HG03521 (cell line): ENCODE measurements at regions not wholly inside any gene's neighbourhood (a gene's known extent, or its start where the extent isn't known, plus 50 kb on each side); places are given as distances from the start of the nearest gene placed in this dataset.
"Not testable (repeated sequence)": the region's sequence is repeated elsewhere in the genome, so short reads cannot be mapped to it uniquely, and the experiment has no call there.

Experiments used
- ATAC-seq: cut with Tn5 transposase; IDR thresholded peaks from one replicate; pipeline ENCODE4 v1.9.1; 2021; ENCODE audit warnings: mild to moderate bottlenecking, moderate library complexity; ENCODE audit not compliant: unreplicated experiment

- ATAC-seq, result no peak
Measured at GRCh38 chr5:12615141-12615820, 711.0 kb upstream of the CTNND2 start.

- no peak for ATAC-seq
Measured at GRCh38 chr5:12614608-12615007, 710.4 kb upstream of the CTNND2 start.

GRCh38 chr5:12611132-12611531, 706.9 kb upstream of the CTNND2 start:
- no peak for ATAC-seq

- ATAC-seq, result not testable (repeated sequence)
Measured at GRCh38 chr5:12607817-12608216, 703.6 kb upstream of the CTNND2 start.

GRCh38 chr5:12592228-12592627, 688.0 kb upstream of the CTNND2 start:
- ATAC-seq, result no peak

- ATAC-seq, result no peak
Measured at GRCh38 chr5:12586406-12586805, 682.2 kb upstream of the CTNND2 start.

GRCh38 chr5:12578803-12579202, 674.6 kb upstream of the CTNND2 start:
- ATAC-seq, result not testable (repeated sequence)

- not testable (repeated sequence) for ATAC-seq
Measured at GRCh38 chr5:12576953-12577352, 672.7 kb upstream of the CTNND2 start.

GRCh38 chr5:12574298-12575093, 670.2 kb upstream of the CTNND2 start:
- not testable (repeated sequence) for ATAC-seq

- not testable (repeated sequence) for ATAC-seq
Measured at GRCh38 chr5:12573916-12574297, 669.7 kb upstream of the CTNND2 start.

- ATAC-seq, result no peak
Measured at GRCh38 chr5:12570688-12571087, 666.4 kb upstream of the CTNND2 start.

GRCh38 chr5:12566441-12566840, 662.2 kb upstream of the CTNND2 start:
- no peak for ATAC-seq

- ATAC-seq, result no peak
Measured at GRCh38 chr5:12557012-12557411, 652.8 kb upstream of the CTNND2 start.

- ATAC-seq, result no peak
Measured at GRCh38 chr5:12526113-12526512, 621.9 kb upstream of the CTNND2 start.

- ATAC-seq, result no peak
Measured at GRCh38 chr5:12522116-12522515, 617.9 kb upstream of the CTNND2 start.

- ATAC-seq, result not testable (repeated sequence)
Measured at GRCh38 chr5:12504983-12505382, 600.7 kb upstream of the CTNND2 start.

GRCh38 chr5:12488161-12488560, 583.9 kb upstream of the CTNND2 start:
- ATAC-seq, result no peak

- ATAC-seq, result no peak
Measured at GRCh38 chr5:12480487-12480886, 576.2 kb upstream of the CTNND2 start.

GRCh38 chr5:12477554-12477953, 573.3 kb upstream of the CTNND2 start:
- ATAC-seq, result no peak

GRCh38 chr5:12467799-12468198, 563.6 kb upstream of the CTNND2 start:
- no peak for ATAC-seq

- ATAC-seq, result no peak
Measured at GRCh38 chr5:12460493-12461261, 556.4 kb upstream of the CTNND2 start.

- no peak for ATAC-seq
Measured at GRCh38 chr5:12459326-12459725, 555.1 kb upstream of the CTNND2 start.
